ENCODE measurements at regions not wholly inside any gene's neighbourhood (a gene's known extent, or its start where the extent isn't known, plus 50 kb on each side); places are given as distances from the start of the nearest gene placed in this dataset.

- Histone ChIP-seq H3K27me3 (ENCODE audit: control insufficient read depth, insufficient read depth, low read length) (no peaks in the 10 kb centered on the region), H3K36me3 (ENCODE audit: control insufficient read depth, insufficient read depth, low read length) (no peaks in the 10 kb centered on the region), H3K4me3 (ENCODE audit: low read depth, low read length) (no peak overlapping the region)
- DNase-seq (ENCODE audit: low read depth) (no peak), FAIRE-seq (no peak)
- TF ChIP-seq, protein P1, sequence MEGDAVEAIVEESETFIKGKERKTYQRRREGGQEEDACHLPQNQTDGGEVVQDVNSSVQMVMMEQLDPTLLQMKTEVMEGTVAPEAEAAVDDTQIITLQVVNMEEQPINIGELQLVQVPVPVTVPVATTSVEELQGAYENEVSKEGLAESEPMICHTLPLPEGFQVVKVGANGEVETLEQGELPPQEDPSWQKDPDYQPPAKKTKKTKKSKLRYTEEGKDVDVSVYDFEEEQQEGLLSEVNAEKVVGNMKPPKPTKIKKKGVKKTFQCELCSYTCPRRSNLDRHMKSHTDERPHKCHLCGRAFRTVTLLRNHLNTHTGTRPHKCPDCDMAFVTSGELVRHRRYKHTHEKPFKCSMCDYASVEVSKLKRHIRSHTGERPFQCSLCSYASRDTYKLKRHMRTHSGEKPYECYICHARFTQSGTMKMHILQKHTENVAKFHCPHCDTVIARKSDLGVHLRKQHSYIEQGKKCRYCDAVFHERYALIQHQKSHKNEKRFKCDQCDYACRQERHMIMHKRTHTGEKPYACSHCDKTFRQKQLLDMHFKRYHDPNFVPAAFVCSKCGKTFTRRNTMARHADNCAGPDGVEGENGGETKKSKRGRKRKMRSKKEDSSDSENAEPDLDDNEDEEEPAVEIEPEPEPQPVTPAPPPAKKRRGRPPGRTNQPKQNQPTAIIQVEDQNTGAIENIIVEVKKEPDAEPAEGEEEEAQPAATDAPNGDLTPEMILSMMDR (IDR thresholded peaks at IDR 0.05; ENCODE audit: insufficient read depth, low read length, severe bottlenecking) = no peak
Measured at GRCh38 chr4:107164962-107165475, 128.9 kb upstream of the DKK2 start.

GRCh38 chr4:107156443-107156842 is 120.3 kb upstream of the DKK2 start:
- no peak for FAIRE-seq
- TF ChIP-seq, protein P1 (IDR thresholded peaks at IDR 0.05; ENCODE audit: insufficient read depth, low read length, severe bottlenecking) = no peak
- peak; percentile 46 for DNase-seq (ENCODE audit: low read depth)

DNA sequence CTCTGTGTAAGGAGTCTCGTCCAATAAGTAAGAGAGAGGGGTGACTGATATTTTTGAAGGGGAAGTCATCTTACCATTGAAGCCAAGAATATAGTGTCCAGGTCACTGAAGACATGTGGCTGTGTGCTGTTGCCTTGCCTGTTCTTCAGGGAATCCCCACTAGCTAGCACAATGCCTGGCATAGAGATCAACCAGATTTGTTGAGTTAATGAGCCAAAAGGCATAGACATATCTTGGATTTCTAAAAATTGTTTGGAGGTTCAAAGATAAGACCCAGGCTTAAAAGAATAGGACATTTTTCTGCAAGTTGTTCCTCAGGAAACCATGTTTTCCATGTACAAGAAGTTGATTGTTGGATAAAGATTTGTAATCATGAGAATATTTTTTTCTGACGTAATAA is 119.3 kb upstream of the DKK2 start:
- TF ChIP-seq, protein P1 (IDR thresholded peaks at IDR 0.05; ENCODE audit: insufficient read depth, low read length, severe bottlenecking) = no peak
- FAIRE-seq (no peak), DNase-seq (ENCODE audit: low read depth) (no peak)
- Histone ChIP-seq H3K27me3 (ENCODE audit: control insufficient read depth, insufficient read depth, low read length) (no peaks in the 10 kb centered on the region), H3K36me3 (ENCODE audit: control insufficient read depth, insufficient read depth, low read length) (no peaks in the 10 kb centered on the region), H3K4me3 (ENCODE audit: low read depth, low read length) (no peak overlapping the region)

More at GRCh38 chr4:107156443-107156842, 120.3 kb upstream of the DKK2 start:
- Histone ChIP-seq H3K4me3 (ENCODE audit: low read depth, low read length) (no peak overlapping the region), H3K36me3 (ENCODE audit: control insufficient read depth, insufficient read depth, low read length) (no peaks in the 10 kb centered on the region), H3K27me3 (ENCODE audit: control insufficient read depth, insufficient read depth, low read length) (no peaks in the 10 kb centered on the region)

- no peaks in the 10 kb centered on the region for H3K27me3 ChIP-seq (ENCODE audit: control insufficient read depth, insufficient read depth, low read length)
- no peak for DNase-seq (ENCODE audit: low read depth)
- FAIRE-seq = no peak
- TF ChIP-seq, protein P1 (IDR thresholded peaks at IDR 0.05; ENCODE audit: insufficient read depth, low read length, severe bottlenecking) = no peak
- no peaks in the 10 kb centered on the region for H3K36me3 ChIP-seq (ENCODE audit: control insufficient read depth, insufficient read depth, low read length)
- H3K4me3 ChIP-seq (ENCODE audit: low read depth, low read length) = no peak overlapping the region
Measured at GRCh38 chr4:107153956-107154355, 117.8 kb upstream of the DKK2 start.

DNA sequence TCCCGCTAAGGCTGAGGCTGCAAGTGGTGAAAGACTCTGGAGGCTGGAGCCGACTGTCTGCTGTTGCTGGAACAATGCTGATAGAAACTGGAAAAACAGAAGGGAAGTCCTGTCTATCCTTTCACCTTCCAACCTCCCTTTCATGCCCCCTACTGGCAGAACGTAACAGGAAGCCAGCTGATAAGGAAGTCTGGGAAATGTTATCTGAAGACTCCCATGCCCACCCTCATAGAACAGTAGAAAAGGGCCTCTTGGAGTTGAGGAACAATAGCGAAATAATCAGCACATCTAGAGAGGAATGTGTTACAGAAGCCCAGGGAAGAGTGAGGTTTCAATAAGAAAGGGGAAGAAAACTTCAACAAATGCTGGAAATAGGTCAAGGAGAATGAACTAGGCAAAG is 117.1 kb upstream of the DKK2 start:
- H3K4me3 ChIP-seq (ENCODE audit: low read depth, low read length) = no peak overlapping the region
- no peaks in the 10 kb centered on the region for H3K36me3 ChIP-seq (ENCODE audit: control insufficient read depth, insufficient read depth, low read length)
- FAIRE-seq = peak; percentile 28
- no peaks in the 10 kb centered on the region for H3K27me3 ChIP-seq (ENCODE audit: control insufficient read depth, insufficient read depth, low read length)
- peak; percentile 15 for DNase-seq (ENCODE audit: low read depth)
- TF ChIP-seq, protein P1 (IDR thresholded peaks at IDR 0.05; ENCODE audit: insufficient read depth, low read length, severe bottlenecking) = peak; percentile 49

GRCh38 chr4:107151173-107151572 is 115.1 kb upstream of the DKK2 start:
- FAIRE-seq (no peak), DNase-seq (ENCODE audit: low read depth) (no peak)
- TF ChIP-seq, protein P1 (IDR thresholded peaks at IDR 0.05; ENCODE audit: insufficient read depth, low read length, severe bottlenecking) = no peak
- no peaks in the 10 kb centered on the region for H3K27me3 ChIP-seq (ENCODE audit: control insufficient read depth, insufficient read depth, low read length)
- H3K36me3 ChIP-seq (ENCODE audit: control insufficient read depth, insufficient read depth, low read length) = no peaks in the 10 kb centered on the region
- H3K4me3 ChIP-seq (ENCODE audit: low read depth, low read length) = no peak overlapping the region
